Thymus (tissue), 11 donors: ENCODE measurements at regions not wholly inside any gene's neighbourhood (a gene's known extent, or its start where the extent isn't known, plus 50 kb on each side); places are given as distances from the start of the nearest gene placed in this dataset.
"Not testable (repeated sequence)": the region's sequence is repeated elsewhere in the genome, so short reads cannot be mapped to it uniquely, and the experiment has no call there.

Experiments
- DNase-seq, 9 donors: peaks; one replicate each; pipeline ENCODE4 v3.0.0-alpha.2; 2013; ENCODE audit warnings: low spot score in 9 of 9, low read depth in 6 of 9, missing footprints in 1 of 9
- H3K27ac ChIP-seq, 2 donors: one replicate each; pipeline ENCODE4 v1.5.1; 2013; ENCODE audit warnings: control low read depth in 1 of 2, low read depth in 1 of 2, low read length in 1 of 2, mild to moderate bottlenecking in 1 of 2, moderate library complexity in 1 of 2
- H3K27me3 ChIP-seq, 2 donors: one replicate each; pipeline ENCODE4 v1.5.1; 2013; ENCODE audit warnings: low read length in 1 of 2; ENCODE audit not compliant: control insufficient read depth in 2 of 2, insufficient read depth in 1 of 2
- H3K36me3 ChIP-seq, 2 donors: one replicate each; pipeline ENCODE4 v1.5.1; 2013; ENCODE audit warnings: low read length in 1 of 2, mild to moderate bottlenecking in 1 of 2, moderate library complexity in 1 of 2; ENCODE audit not compliant: control insufficient read depth in 2 of 2, insufficient read depth in 2 of 2
- H3K4me1 ChIP-seq, 2 donors: one replicate each; pipeline ENCODE4 v1.5.1; 2013; ENCODE audit warnings: low read length in 2 of 2; ENCODE audit not compliant: control insufficient read depth in 2 of 2, insufficient read depth in 2 of 2
- H3K4me3 ChIP-seq, 2 donors: one replicate each; pipeline ENCODE4 v1.5.1; 2013; ENCODE audit warnings: low read length in 2 of 2, control low read depth in 1 of 2, mild to moderate bottlenecking in 1 of 2
- H3K9me3 ChIP-seq, 2 donors: one replicate each; pipeline ENCODE4 v1.5.1; 2013; ENCODE audit warnings: low read length in 1 of 2, mild to moderate bottlenecking in 1 of 2; ENCODE audit not compliant: control insufficient read depth in 2 of 2, insufficient read depth in 1 of 2
- WGBS: extraction: QIAGEN DNeasy Blood & Tissue Kit; methylation state at CpG from one replicate; pipeline ENCODE4 v1.1.7; 2013; 5-methylcytosine and 5-hydroxymethylcytosine counted together
- donor health status: healthy.

DNA sequence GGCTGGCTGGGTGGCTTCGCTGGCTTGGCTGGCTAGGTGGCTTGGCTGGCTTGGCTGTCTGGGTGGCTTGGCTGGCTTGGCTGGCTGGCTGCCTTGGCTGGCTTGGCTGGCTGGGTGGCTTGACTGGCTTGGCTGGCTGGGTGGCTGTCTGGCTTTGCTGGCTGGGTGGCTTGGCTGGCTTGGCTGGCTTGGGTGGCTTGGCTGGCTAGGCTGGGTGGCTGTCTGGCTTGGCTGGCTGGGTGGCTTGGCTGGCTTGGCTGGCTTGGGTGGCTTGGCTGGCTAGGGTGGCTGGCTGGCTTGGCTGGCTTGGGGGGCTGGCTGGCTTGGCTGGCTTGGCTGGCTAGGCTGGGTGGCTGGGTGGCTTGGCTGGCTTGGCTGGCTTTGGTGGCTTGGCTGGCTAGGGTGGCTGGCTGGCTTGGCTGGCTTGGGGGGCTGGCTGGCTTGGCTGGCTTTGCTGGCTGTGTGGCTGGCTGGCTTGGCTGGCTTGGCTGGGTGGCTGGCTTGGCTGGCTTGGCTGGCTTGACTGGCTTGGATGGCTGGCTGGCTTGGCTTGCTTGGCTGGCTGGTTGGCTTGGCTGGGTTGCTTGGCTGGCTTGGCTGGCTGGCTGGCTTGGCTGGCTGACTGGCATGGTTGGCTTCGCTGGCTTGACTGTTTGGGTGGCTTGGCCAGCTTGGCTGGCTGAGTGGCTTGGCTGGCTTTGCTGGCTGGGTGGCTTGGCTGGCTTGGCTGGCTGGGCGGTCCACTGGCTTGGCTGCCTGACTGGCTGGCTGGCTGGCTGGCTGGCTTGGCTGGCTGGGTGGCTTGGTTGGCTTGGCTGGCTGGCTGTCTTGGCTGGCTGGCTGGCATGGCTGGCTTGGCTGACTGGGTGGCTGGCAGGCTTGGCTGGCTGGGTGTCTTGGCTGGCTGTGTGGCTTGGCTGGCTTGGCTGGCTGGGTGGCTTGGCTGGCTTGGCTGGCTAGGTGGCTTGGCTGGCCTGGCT, 436.3 kb downstream of the GOLGA6L6 start:
- not testable (repeated sequence) for H3K27ac ChIP-seq, DNase-seq, H3K27me3 ChIP-seq, H3K36me3 ChIP-seq, H3K4me3 ChIP-seq, H3K4me1 ChIP-seq
- WGBS, result 97% methylated on average over 2 of the region's 3 CpGs
- H3K9me3 ChIP-seq, result peaks cover 8 to 15% of the 10 kb centered on the region in 2 donors

DNA sequence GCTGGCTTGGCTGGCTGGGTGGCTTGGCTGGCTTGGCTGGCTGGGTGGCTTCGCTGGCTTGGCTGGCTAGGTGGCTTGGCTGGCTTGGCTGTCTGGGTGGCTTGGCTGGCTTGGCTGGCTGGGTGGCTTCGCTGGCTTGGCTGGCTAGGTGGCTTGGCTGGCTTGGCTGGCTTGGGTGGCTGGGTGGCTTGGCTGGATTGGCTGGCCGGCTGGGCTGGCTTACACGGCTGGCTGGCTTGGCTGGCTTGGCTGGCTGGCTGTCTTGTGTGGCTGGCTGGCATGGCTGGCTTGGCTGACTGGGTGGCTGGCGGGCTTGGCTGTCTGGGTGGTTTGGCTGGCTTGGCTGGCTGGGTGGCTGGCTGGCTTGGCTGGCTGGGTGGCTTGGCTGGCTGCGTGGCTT, 437.0 kb downstream of the GOLGA6L6 start:
- not testable (repeated sequence) for H3K4me1 ChIP-seq, H3K27me3 ChIP-seq, DNase-seq, H3K4me3 ChIP-seq, H3K36me3 ChIP-seq, H3K27ac ChIP-seq
- WGBS, result 85% methylated on average over 5 of the region's 6 CpGs
- H3K9me3 ChIP-seq, result peaks cover 8 to 15% of the 10 kb centered on the region in 2 donors

GRCh38 chr15:20102862-20103261, 438.7 kb downstream of the GOLGA6L6 start:
- not testable (repeated sequence) for DNase-seq, H3K4me1 ChIP-seq, H3K36me3 ChIP-seq, H3K4me3 ChIP-seq, H3K27ac ChIP-seq, H3K27me3 ChIP-seq
- H3K9me3 ChIP-seq, result peaks cover 8 to 15% of the 10 kb centered on the region in 2 donors
- 83% methylated on average over 5 of the region's 5 CpGs for WGBS

- not testable (repeated sequence) for H3K27me3 ChIP-seq, DNase-seq, H3K27ac ChIP-seq, H3K4me3 ChIP-seq, H3K4me1 ChIP-seq, H3K36me3 ChIP-seq
- WGBS, result 93% methylated on average over 1 of the region's 1 CpG
- H3K9me3 ChIP-seq, result peaks cover 8 to 15% of the 10 kb centered on the region in 2 donors
These were observed 439.4 kb downstream of the GOLGA6L6 start for GRCh38 chr15:20102209-20102608.

DNA sequence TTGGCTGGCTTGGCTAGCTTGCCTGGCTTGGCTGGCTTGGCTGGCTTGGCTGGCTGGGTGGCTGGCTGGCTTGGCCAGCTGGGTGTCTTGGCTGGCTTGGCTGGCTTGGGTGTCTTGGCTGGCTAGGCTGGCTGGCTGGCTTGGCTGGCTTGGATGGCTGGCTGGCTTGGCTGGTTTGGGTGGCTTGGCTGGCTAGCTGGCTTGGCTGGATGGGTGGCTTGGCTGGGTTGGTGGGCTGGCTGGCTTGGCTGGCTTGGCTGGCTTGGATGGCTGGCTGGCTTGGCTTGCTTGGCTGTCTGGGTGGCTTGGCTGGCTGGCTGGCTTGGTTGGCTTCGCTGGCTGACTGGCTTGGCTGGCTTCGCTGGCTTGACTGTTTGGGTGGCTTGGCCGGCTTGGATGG, 440.3 kb downstream of the GOLGA6L6 start:
- not testable (repeated sequence) for DNase-seq, H3K27me3 ChIP-seq, H3K4me3 ChIP-seq, H3K4me1 ChIP-seq, H3K27ac ChIP-seq, H3K36me3 ChIP-seq
- no CpG with 5 or more reads among the region's 3 CpGs for WGBS
- peaks cover 8 to 15% of the 10 kb centered on the region in 2 donors for H3K9me3 ChIP-seq

DNA sequence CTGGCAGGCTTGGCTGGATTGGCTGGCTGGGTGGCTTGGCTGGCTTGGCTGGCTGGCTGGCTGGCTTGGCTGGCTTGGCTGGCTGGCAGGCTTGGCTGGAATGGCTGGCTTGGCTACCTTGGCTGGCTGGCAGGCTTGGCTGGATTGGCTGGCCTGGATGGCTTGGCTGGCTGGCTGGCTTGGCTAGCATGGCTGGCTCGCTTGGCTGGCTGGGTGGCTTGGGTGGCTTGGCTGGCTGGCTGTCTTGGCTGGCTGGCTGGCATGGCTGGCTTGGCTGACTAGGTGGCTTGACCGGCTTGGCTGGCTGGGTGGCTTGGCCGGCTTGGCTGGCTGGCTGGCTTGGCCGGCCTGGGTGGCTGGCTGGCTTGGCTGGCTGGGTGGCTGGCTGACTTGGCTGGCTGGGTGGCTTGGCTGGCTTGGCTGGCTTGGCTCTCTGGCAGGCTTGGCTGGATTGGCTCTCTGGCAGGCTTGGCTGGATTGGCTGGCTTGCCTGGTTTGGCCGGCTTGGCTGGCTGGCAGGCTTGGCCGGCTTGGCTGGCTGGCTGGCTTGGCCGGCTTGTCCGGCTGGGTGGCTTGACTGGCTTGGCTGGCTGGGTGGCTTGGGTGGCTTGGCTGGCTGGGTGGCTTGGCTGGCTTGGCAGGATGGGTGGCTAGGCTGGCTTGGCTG, 440.9 kb downstream of the GOLGA6L6 start:
- no CpG with 5 or more reads among the region's 8 CpGs for WGBS
- H3K4me3 ChIP-seq, result not testable (repeated sequence)

GRCh38 chr15:20095699-20096303, 445.8 kb downstream of the GOLGA6L6 start:
- not testable (repeated sequence) for H3K27me3 ChIP-seq, H3K9me3 ChIP-seq, DNase-seq, H3K36me3 ChIP-seq, H3K4me1 ChIP-seq, H3K27ac ChIP-seq, H3K4me3 ChIP-seq
- WGBS, result 76% methylated on average over 3 of the region's 6 CpGs

More for the DNA sequence above, 440.9 kb downstream of the GOLGA6L6 start:
- H3K27ac ChIP-seq, H3K9me3 ChIP-seq, H3K4me1 ChIP-seq, H3K36me3 ChIP-seq, DNase-seq, H3K27me3 ChIP-seq: not testable (repeated sequence)

GRCh38 chr15:20089541-20089940, 452.1 kb downstream of the GOLGA6L6 start:
- H3K27me3 ChIP-seq, DNase-seq, H3K4me1 ChIP-seq, H3K9me3 ChIP-seq, H3K36me3 ChIP-seq, H3K4me3 ChIP-seq, H3K27ac ChIP-seq: not testable (repeated sequence)
- WGBS, result 83% methylated on average over 2 of the region's 4 CpGs

- no CpG with 5 or more reads among the region's 6 CpGs for WGBS
- H3K4me1 ChIP-seq, H3K4me3 ChIP-seq, H3K36me3 ChIP-seq, H3K9me3 ChIP-seq, DNase-seq, H3K27ac ChIP-seq, H3K27me3 ChIP-seq: not testable (repeated sequence)
These were observed 457.6 kb downstream of the GOLGA6L6 start for GRCh38 chr15:20084026-20084425.
